ENCODE measurements at regions not wholly inside any gene's neighbourhood (a gene's known extent, or its start where the extent isn't known, plus 50 kb on each side); places are given as distances from the start of the nearest gene placed in this dataset.

- DNase-seq (ENCODE audit: low read depth in 2 of 3, low spot score in 2 of 3) = no peak
Observed at GRCh38 chr1:232287676-232288569, 342.0 kb downstream of the SIPA1L2 start.

GRCh38 chr1:232285138-232285537, 344.8 kb downstream of the SIPA1L2 start:
- DNase-seq (ENCODE audit: low read depth in 2 of 3, low spot score in 2 of 3) = no peak

GRCh38 chr1:232283864-232284263, 346.1 kb downstream of the SIPA1L2 start:
- DNase-seq (ENCODE audit: low read depth in 2 of 3, low spot score in 2 of 3) = no peak

GRCh38 chr1:232282498-232282897, 347.4 kb downstream of the SIPA1L2 start:
- no peak for DNase-seq (ENCODE audit: low read depth in 2 of 3, low spot score in 2 of 3)

- DNase-seq (ENCODE audit: low read depth in 2 of 3, low spot score in 2 of 3) = no peak
Observed at GRCh38 chr1:232280910-232281309, 349.0 kb downstream of the SIPA1L2 start.

- DNase-seq (ENCODE audit: low read depth in 2 of 3, low spot score in 2 of 3) = no peak
Observed at GRCh38 chr1:232279909-232280400, 350.0 kb downstream of the SIPA1L2 start.

GRCh38 chr1:232278925-232279324, 351.0 kb downstream of the SIPA1L2 start:
- no peak for DNase-seq (ENCODE audit: low read depth in 2 of 3, low spot score in 2 of 3)

- no peak for DNase-seq (ENCODE audit: low read depth in 2 of 3, low spot score in 2 of 3)
Observed at GRCh38 chr1:232276651-232277050, 353.3 kb downstream of the SIPA1L2 start.

- DNase-seq (ENCODE audit: low read depth in 2 of 3, low spot score in 2 of 3) = no peak
Observed at GRCh38 chr1:232274999-232275710, 354.8 kb downstream of the SIPA1L2 start.

- DNase-seq (ENCODE audit: low read depth in 2 of 3, low spot score in 2 of 3) = no peak
Observed at GRCh38 chr1:232274236-232274855, 355.6 kb downstream of the SIPA1L2 start.

- DNase-seq (ENCODE audit: low read depth in 2 of 3, low spot score in 2 of 3) = no peak
Observed at GRCh38 chr1:232273011-232273410, 356.9 kb downstream of the SIPA1L2 start.

GRCh38 chr1:232271991-232272589, 357.8 kb downstream of the SIPA1L2 start:
- no peak for DNase-seq (ENCODE audit: low read depth in 2 of 3, low spot score in 2 of 3)

GRCh38 chr1:232271299-232271698, 358.6 kb downstream of the SIPA1L2 start:
- DNase-seq (ENCODE audit: low read depth in 2 of 3, low spot score in 2 of 3) = no peak

- DNase-seq (ENCODE audit: low read depth in 2 of 3, low spot score in 2 of 3) = no peak
Observed at GRCh38 chr1:232269988-232270387, 359.9 kb downstream of the SIPA1L2 start.

- DNase-seq (ENCODE audit: low read depth in 2 of 3, low spot score in 2 of 3) = no peak
Observed at GRCh38 chr1:232267837-232268598, 361.9 kb downstream of the SIPA1L2 start.

GRCh38 chr1:232267092-232267836, 362.7 kb downstream of the SIPA1L2 start:
- no peak for DNase-seq (ENCODE audit: low read depth in 2 of 3, low spot score in 2 of 3)

GRCh38 chr1:232263452-232263851, 366.5 kb downstream of the SIPA1L2 start:
- DNase-seq (ENCODE audit: low read depth in 2 of 3, low spot score in 2 of 3) = no peak

- DNase-seq (ENCODE audit: low read depth in 2 of 3, low spot score in 2 of 3) = no peak
Observed at GRCh38 chr1:232262991-232263390, 366.9 kb downstream of the SIPA1L2 start.

- DNase-seq (ENCODE audit: low read depth in 2 of 3, low spot score in 2 of 3) = no peak
Observed at GRCh38 chr1:232260861-232261260, 369.1 kb downstream of the SIPA1L2 start.

GRCh38 chr1:232260045-232260444, 369.9 kb downstream of the SIPA1L2 start:
- no peak for DNase-seq (ENCODE audit: low read depth in 2 of 3, low spot score in 2 of 3)

Data from activated CD8-positive, alpha-beta memory T cell treated with anti-CD3 and anti-CD28 coated beads for 48 hours (primary cell).